ENCODE measurements at regions not wholly inside any gene's neighbourhood (a gene's known extent, or its start where the extent isn't known, plus 50 kb on each side); places are given as distances from the start of the nearest gene placed in this dataset.

DNA sequence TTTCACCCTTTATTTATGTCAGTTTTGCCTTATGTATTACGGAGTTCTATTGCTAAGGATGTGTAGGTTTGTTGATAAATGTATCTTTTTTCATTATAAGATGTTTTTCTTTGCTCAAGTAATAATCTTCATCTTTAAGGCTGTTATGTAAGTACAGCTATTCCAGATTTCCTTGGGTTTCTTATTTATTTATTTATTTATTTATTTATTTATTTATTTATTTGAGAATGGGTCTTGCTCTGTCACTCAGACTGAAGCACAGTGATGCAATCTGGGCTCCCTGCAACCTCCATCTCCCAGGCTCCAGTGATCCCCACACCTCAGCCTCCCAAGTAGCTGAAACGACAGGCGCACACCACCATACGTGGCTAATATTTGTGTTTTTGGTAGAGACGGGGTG is 617.0 kb downstream of the SLITRK1 start:
- Histone ChIP-seq H3K4me1 (no peaks in the 10 kb centered on the region), H3K27ac (no peak overlapping the region), H3K4me2 (no peak overlapping the region), H3K4me3 (no peak overlapping the region), H3K9me3 (no peaks in the 10 kb centered on the region)
- WGBS (ENCODE audit: missing lambda C conversion rate) = 54% methylated on average over 5 of the region's 5 CpGs
- POLR2A ChIA-PET = no interaction called here
- TF ChIP-seq ZSCAN20 (CRISPR knock-in tag; IDR thresholded peaks at IDR 0.05) = no peak
- TF ChIP-seq, protein P1, sequence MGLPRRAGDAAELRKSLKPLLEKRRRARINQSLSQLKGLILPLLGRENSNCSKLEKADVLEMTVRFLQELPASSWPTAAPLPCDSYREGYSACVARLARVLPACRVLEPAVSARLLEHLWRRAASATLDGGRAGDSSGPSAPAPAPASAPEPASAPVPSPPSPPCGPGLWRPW (IDR thresholded peaks at IDR 0.05) = no peak
- peak; percentile 65 for TF ChIP-seq ZC3H11A (IDR thresholded peaks at IDR 0.05)
- no peak for TF ChIP-seq CHD2 (IDR thresholded peaks at IDR 0.05; ENCODE audit: low read length, partially characterized antibody)
- TF ChIP-seq RCOR1 (IDR thresholded peaks at IDR 0.05; ENCODE audit: low read depth, low read length) = no peak
- CTCF ChIA-PET = no interaction called here
- DNase-seq (ENCODE audit: low read depth in 1 of 2, low spot score in 1 of 2) (no peak), ATAC-seq (no peak), FAIRE-seq (no peak)

DNA sequence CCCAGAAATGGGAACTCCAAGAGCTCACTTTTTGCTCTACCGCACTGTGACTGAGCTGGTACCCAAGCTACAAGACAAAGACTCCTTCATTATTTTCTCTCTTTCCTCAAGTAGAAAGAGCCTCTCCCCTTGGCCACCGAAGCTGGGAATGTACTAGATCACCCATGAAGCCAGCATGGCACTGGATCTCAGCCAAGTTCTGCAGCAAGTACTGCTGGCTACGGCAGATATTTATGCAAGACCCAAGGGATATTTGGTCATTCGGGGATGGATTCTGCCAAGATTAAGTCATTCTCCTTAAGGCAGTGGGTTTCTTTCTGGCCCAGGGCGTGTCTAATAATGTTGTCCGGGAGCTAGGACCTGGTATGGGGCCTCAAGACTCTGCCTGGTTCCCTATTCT is 633.5 kb downstream of the SLITRK1 start:
- Histone ChIP-seq H3K27ac (no peak overlapping the region), H3K4me2 (no peak overlapping the region), H3K4me3 (no peak overlapping the region), H3K4me1 (no peaks in the 10 kb centered on the region), H3K9me3 (no peaks in the 10 kb centered on the region)
- POLR2A ChIA-PET = no interaction called here
- FAIRE-seq (no peak), ATAC-seq (no peak), DNase-seq (ENCODE audit: low read depth in 1 of 2, low spot score in 1 of 2) (no peak)
- TF ChIP-seq POLR2A (IDR thresholded peaks at IDR 0.05; ENCODE audit: low read length) (no peak), RFX5 (IDR thresholded peaks at IDR 0.05) (no peak), ESRRA (IDR thresholded peaks at IDR 0.05; ENCODE audit: borderline replicate concordance, low read length) (no peak), BHLHE40 (IDR thresholded peaks at IDR 0.05; ENCODE audit: low read depth, low read length) (no peak), RARB (CRISPR knock-in tag; IDR thresholded peaks at IDR 0.05) (no peak)
- CTCF ChIA-PET = no interaction called here
- WGBS (ENCODE audit: missing lambda C conversion rate) = 27% methylated on average over 6 of the region's 6 CpGs

- no peak for FAIRE-seq
- Histone ChIP-seq H3K4me1 (no peaks in the 10 kb centered on the region), H3K9me3 (no peaks in the 10 kb centered on the region), H3K27ac (no peak overlapping the region), H3K4me3 (no peak overlapping the region), H3K4me2 (no peak overlapping the region)
- ATAC-seq = no peak
- CTCF ChIA-PET = no interaction called here
- POLR2A ChIA-PET = no interaction called here
- TF ChIP-seq NFE2L2 (conservative IDR thresholded peaks at IDR 0.05; ENCODE audit: low read length) (no peak), FOXS1 (CRISPR knock-in tag; IDR thresholded peaks at IDR 0.05) (no peak), EHMT2 (IDR thresholded peaks at IDR 0.05; ENCODE audit: low read depth) (no peak)
- TF ChIP-seq, protein P2, sequence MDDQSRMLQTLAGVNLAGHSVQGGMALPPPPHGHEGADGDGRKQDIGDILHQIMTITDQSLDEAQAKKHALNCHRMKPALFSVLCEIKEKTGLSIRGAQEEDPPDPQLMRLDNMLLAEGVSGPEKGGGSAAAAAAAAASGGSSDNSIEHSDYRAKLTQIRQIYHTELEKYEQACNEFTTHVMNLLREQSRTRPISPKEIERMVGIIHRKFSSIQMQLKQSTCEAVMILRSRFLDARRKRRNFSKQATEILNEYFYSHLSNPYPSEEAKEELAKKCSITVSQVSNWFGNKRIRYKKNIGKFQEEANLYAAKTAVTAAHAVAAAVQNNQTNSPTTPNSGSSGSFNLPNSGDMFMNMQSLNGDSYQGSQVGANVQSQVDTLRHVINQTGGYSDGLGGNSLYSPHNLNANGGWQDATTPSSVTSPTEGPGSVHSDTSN (IDR thresholded peaks at IDR 0.05) = no peak
- DNase-seq (ENCODE audit: low read depth in 1 of 2, low spot score in 1 of 2) = no peak
- 11% methylated on average over 1 of the region's 1 CpG for WGBS (ENCODE audit: missing lambda C conversion rate)
These were observed 649.6 kb downstream of the SLITRK1 start for GRCh38 chr13:83232626-83233025.

- Histone ChIP-seq H3K4me3 (no peak overlapping the region), H3K27ac (no peak overlapping the region), H3K4me1 (no peaks in the 10 kb centered on the region), H3K9me3 (no peaks in the 10 kb centered on the region), H3K4me2 (no peak overlapping the region)
- no peak for FAIRE-seq
- no peak for TF ChIP-seq MAX (IDR thresholded peaks at IDR 0.05)
- CTCF ChIA-PET = no interaction called here
- POLR2A ChIA-PET = no interaction called here
- no peak for ATAC-seq
- 26% methylated on average over 1 of the region's 1 CpG for WGBS (ENCODE audit: missing lambda C conversion rate)
- DNase-seq (ENCODE audit: low read depth in 1 of 2, low spot score in 1 of 2) = no peak
These were observed 652.5 kb downstream of the SLITRK1 start for GRCh38 chr13:83229574-83230305.

DNA sequence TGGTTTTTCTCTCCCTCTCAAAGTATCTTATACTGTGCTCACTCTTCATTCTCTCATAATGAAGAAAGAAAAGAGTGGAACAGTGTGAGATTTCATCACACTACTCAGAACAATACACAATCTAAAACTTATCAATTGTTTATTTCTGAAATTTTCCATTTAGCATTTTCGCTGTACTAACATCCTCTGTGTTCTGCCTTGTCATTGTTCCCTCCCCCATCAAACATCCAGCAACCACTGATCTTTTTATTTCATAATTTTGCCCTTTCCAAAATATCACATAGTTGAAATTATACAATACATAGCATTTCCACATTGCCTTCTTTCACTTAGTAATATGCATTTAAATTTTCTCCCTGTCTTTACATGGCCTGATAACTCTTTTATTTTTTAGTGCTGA is 658.7 kb downstream of the SLITRK1 start:
- ATAC-seq = no peak
- ChIA-PET CTCF (no interaction called here), POLR2A (no interaction called here)
- no peaks in the 10 kb centered on the region for H3K4me1 ChIP-seq
- DNase-seq (ENCODE audit: low read depth in 1 of 2, low spot score in 1 of 2) = no peak
- no peak for FAIRE-seq
- H3K9me3 ChIP-seq = no peaks in the 10 kb centered on the region
- no peak overlapping the region for H3K4me2 ChIP-seq
- H3K27ac ChIP-seq = no peak overlapping the region
- no peak overlapping the region for H3K4me3 ChIP-seq
- 58% methylated on average over 1 of the region's 1 CpG for WGBS (ENCODE audit: missing lambda C conversion rate)
- TF ChIP-seq, protein P2 (IDR thresholded peaks at IDR 0.05) = no peak
- TF ChIP-seq MAFK (IDR thresholded peaks at IDR 0.05; ENCODE audit: partially characterized antibody) (no peak), ZSCAN20 (CRISPR knock-in tag; IDR thresholded peaks at IDR 0.05) (no peak), RARB (CRISPR knock-in tag; IDR thresholded peaks at IDR 0.05) (no peak), E2F6 (IDR thresholded peaks at IDR 0.05; ENCODE audit: borderline replicate concordance, low read depth) (no peak), RFX5 (IDR thresholded peaks at IDR 0.05) (no peak), GATA3 (IDR thresholded peaks at IDR 0.05; ENCODE audit: borderline replicate concordance) (no peak), RNF2 (IDR thresholded peaks at IDR 0.05; ENCODE audit: borderline replicate concordance, low read depth) (no peak), CHD4 (IDR thresholded peaks at IDR 0.05; ENCODE audit: borderline replicate concordance) (no peak), CHD2 (IDR thresholded peaks at IDR 0.05; ENCODE audit: low read length, partially characterized antibody) (no peak), ESRRA (IDR thresholded peaks at IDR 0.05; ENCODE audit: borderline replicate concordance, low read length) (no peak), BHLHE40 (IDR thresholded peaks at IDR 0.05; ENCODE audit: low read depth, low read length) (no peak), FOSL2 (IDR thresholded peaks at IDR 0.05) (no peak), FOSL2 (CRISPR knock-in tag; IDR thresholded peaks at IDR 0.05) (no peak), RAD21 (conservative IDR thresholded peaks at IDR 0.05 in 1 of 2, IDR thresholded peaks at IDR 0.05 in 1 of 2) (no peak), HOXB5 (CRISPR knock-in tag; IDR thresholded peaks at IDR 0.05) (no peak), HOXA7 (CRISPR knock-in tag; IDR thresholded peaks at IDR 0.05) (no peak), EP300 (IDR thresholded peaks at IDR 0.05) (no peak)

All from A549 (cell line).